Ovary (tissue), 3 donors: ENCODE measurements at regions not wholly inside any gene's neighbourhood (a gene's known extent, or its start where the extent isn't known, plus 50 kb on each side); places are given as distances from the start of the nearest gene placed in this dataset.

ENCODE experiments used
- CTCF ChIP-seq, 3 donors: fragments of 450-650 bp in 2 of 3; fragments of 200-600 bp in 1 of 3; IDR thresholded peaks; one replicate each; pipeline versions ENCODE4 v1.5.1 to v1.8.0; 2016 to 2022; ENCODE audit warnings: antibody characterized with exemption in 3 of 3, mild to moderate bottlenecking in 1 of 3
- POLR2A ChIP-seq: fragments of 450-650 bp; IDR thresholded peaks from one replicate; pipeline ENCODE4 v1.6.1; 2017; ENCODE audit warnings: antibody characterized with exemption, mild to moderate bottlenecking, moderate library complexity
- donor health status: DM: no; HTN: no; CAD: no.

DNA sequence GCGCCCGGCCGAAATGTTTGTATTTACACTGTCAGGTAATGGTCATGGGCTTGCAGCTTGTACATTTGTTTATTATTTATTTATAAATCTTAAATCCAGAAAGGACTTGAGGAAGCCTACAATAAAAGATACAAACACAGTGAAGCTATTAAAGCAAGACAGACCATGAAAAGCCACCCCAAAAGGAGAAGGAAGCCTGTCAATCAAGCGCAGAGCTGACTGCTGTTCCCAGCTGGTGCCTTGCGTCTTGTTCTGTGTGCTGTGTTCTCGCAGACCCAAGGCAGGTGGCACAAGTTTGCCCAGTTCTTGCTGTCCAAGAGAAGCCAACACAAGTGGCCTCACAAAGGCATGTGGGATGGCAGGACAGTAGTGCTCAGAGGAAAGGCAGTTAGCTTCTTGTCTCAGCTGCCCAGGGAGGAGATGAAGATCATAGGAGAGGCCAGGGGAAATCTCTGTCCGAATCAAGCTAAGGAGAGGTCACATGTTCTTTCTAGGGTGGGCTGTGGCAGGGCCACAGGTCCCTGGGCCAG lies 73.2 kb downstream of the SLC25A47 start:
- TF ChIP-seq CTCF (IDR thresholded peaks at IDR 0.05) (no peak), POLR2A (no peak)
